GM04503 (cell line): ENCODE measurements at regions not wholly inside any gene's neighbourhood (a gene's known extent, or its start where the extent isn't known, plus 50 kb on each side); places are given as distances from the start of the nearest gene placed in this dataset.
"Not testable (repeated sequence)": the region's sequence is repeated elsewhere in the genome, so short reads cannot be mapped to it uniquely, and the experiment has no call there.

Source experiments
- DNase-seq: peaks from one replicate; pipeline ENCODE4 v3.0.0-alpha.2; 2012; ENCODE audit warnings: low read depth

DNA sequence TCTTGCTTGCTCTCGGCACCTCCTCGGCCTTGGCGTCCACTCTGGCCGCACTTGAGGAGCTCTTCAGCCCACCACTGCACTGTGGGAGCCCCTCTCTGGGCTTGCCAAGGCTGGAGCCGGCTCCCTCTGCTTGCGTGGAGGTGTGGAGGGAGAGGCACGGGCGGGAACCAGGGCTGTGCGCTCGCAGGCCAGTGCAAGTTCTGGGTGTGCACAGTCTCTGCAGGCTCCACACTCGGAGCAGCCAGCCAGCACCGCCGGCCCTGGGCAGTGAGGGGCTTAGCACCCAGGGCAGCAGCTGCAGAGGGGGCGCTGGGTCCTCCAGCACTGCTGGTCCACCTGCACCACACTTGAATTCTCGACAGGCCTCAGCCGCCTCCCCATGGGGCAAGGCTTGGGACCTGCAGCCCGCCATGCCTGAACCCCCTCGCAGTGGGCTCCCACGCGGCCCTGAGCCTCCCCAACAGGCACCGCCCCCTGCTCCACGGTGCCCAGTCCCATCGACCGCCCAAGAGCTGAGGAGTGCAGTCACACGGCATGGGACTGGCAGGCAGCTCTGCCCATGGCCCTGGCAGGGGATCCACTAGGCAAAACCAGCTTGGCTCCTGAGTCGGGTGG is 411.2 kb upstream of the CHAC2 start:
- no peak for DNase-seq

DNA sequence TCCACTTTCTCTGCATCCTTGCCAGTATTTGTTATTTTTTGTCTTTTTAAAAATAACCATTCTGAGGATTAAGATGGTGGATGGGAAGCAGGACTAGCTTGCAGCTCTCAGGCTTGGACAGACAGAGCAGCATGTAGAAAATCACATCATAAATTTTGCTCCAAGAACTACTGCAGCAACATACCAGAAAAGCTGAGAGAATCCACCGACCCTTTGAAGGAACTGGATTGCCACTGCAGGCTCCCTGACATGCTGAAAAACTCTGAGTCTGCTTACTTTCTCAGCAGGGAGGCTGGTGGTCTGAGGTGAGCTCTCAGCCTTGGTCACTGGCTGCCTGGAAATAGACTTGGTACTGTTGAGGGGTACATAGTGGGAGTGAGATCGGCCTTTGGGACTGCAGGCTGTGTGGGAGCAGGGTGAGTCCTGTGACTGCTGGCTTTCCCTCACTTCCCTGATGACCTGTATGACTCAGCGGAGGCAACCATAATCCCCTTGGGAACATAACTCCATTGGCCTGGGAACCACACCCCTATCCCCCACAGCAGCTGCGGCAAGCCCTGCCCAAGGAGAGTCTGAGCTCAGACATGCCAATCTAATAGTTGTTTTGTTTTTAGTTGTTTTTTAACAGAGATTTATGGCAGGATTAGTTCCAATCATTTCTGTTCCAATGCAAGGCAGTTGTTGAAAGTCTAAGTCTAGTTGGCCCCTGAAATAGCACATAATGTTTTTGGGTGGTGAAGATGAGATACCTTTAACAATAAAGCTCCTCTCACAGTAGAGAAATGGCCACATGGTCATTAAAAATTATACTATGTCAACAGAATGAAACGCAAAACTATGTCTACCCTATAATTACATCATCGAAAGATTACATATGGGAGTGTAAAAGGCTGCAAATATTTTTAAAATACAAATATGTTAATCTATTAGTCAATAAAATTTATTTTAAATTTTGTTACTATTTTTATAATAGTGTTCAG is 414.2 kb upstream of the CHAC2 start:
- no peak for DNase-seq

DNA sequence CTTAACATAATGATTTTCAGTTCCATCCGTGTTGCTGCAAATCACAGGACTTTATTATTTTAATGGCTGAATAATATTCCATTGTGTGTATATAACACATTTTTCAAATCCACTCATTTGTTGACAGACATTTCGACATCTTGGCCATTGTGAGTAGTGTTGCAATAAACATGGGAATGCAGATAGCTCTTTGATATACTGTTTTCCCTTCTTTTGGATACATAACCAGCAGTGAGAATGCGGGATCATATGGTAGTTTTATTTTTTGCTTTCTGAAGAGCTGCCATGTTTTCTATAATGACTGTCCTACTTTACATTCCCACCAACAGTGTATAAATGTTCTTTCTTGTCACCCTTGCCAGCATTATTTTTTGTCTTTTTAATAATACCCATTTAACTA is 420.3 kb upstream of the CHAC2 start:
- no peak for DNase-seq

DNA sequence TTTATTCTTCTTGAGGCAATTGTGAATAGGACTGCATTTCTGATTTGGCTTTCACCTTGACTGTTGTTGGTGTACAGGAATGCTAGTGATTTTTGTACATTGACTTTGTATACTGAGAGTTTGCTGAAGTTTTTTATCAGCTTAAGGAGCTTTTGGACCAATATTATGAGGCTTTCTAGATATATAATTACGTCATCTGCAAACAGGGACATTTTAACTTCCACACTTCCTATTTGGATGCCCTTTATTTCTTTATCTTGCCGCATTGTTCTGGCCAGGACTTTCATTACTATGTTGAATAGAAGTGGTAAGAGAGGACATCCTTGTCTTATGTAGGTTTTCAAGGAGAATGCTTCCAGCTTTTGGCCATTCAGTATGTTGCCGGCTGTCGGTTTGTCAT is 425.4 kb upstream of the CHAC2 start:
- no peak for DNase-seq

DNA sequence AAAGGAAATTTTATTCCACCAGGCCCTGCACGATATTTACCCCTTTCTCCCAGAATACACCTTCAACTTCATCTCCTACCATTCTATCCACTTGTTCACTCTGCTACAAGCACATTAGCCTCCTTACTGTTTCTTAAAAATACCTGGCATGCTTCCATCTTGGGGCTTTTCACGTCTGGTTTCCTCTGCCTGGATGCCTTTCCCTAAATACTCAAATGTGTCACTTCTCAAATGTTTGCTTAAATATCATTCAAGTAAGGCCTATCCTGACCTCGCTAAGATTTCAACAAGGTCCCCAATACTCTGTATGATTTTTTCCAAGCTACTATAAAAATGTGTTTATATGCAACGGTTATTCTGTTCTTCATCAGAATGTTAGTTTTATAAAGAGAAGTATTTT is 433.0 kb upstream of the CHAC2 start:
- no peak for DNase-seq

DNA sequence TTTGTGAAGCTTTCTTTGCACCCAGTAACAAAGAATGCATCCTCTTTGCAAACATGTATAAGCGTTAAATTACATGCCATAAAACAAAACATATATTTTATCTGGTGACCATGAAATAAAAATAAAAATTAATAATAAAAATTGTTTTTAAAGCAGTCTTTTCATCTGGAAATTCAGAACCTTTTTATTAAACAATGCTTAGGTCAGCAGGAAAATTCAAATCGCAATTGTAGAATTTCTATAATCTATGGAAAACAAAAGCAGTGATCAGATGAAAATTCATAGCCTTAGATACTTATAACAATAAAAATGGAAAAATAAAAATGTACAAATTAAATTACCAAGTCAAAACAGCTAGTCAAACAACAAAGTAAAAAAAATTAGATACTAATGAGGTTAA is 435.9 kb upstream of the CHAC2 start:
- no peak for DNase-seq

DNA sequence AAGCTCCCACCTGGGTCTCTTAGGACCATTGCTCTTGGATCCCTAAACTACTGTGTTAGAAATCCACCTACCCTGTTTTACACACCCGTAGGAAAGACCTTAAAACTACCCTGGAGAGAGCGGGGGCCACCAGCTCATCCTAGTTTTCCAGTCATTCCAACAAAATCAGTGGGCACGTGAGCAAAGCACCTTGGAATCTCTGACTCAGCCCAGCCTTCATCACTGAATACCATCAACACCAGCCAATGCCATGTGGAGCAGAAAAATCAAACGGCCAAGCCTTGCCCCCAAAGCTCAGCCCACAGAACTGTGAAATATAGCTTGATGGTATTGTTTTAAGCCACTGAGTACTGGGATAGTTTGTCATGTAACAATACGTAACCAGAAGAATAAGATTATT is 449.7 kb upstream of the CHAC2 start:
- no peak for DNase-seq

DNA sequence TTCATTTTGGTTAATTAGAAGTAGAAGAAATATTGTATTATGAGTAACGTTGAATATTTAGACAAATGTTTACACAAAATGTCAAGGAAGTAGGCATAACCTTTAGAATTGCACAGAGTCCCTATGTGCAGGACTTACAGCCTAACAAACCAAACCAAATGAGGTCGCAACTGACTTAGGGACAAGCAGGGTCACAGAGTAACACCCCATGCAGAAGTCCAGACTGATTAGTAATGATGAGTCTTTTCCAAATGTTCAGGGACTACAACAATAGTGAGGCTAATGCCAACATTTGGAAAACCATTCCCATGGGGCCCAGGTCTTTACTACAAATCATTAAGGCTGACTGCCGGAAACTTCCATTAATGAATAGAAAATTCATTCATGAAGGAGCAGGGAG is 452.5 kb upstream of the CHAC2 start:
- DNase-seq = no peak

DNA sequence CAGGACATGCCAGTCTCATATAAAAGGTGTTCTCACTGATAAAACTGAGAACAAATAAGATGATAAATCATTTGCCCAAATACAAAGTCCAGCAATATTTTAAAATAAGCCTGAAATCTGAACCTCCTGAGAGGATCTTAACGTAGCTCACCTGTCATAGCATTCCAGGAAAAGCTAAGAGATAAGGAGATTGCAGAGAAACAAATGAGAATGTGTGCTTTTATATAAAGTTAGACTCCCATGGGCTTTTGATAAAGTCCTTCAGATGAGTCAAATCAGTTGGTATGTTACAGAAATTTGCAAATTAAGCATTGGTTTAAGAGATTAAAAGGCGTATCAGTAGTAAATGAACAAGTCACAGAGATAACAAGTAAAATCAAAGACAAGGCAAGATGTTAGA is 452.9 kb upstream of the CHAC2 start:
- DNase-seq = no peak

DNA sequence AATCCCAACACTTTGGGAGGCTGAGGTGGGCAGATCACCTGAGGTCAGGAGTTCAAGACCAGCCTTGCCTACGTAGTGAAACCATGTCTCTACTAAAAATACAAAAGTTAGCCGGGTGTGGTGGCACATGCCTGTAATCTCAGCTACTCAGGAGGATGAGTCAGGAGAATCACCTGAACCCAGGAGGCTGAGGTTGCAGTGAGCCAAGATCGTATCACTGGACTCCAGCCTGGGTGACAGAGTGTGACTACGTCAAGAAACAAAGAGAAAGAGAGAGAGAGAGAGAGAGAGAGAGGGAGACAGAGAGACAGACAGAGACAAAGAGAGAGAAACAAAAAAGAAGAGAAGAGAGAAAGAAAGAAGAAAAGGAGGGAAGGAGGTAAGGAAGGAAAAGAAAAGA is 454.0 kb upstream of the CHAC2 start:
- not testable (repeated sequence) for DNase-seq

DNA sequence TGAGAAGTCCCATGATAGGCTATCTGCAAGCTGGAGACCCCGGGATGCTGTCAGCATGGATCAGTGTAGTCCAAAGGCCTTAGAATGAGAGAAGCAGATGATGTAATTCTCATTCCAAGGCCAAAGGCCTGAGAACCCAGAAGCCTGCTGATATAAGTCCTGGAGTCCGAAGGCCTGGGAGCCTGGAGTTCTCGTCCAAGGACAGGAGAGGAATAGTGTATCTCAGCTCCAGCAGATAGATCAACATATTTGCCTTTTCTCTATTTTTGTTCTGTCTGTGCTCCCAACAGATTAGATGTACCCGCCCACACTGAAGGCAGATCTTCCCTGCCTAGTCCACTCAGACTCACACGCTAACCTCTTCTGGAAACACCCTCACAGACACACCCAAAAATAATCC is 454.9 kb upstream of the CHAC2 start:
- DNase-seq = no peak

DNA sequence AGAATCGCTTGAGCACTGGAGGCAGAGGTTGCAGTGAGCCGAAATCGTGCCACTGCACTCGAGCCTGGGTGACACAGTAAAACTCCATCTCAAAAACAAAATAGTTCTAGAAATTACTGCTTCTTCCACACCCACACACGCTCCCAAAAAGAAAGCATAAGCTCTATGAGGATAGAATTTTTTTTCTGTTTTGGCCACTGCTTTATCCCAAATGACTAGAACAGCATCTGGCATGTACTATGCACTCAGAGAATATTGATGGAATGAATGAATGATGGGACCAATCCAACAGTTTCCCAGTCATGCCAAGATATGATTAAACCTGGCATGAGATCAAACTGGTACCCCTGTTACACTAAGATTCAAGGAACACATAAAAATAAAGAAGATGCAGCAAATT is 455.4 kb upstream of the CHAC2 start:
- DNase-seq = no peak

DNA sequence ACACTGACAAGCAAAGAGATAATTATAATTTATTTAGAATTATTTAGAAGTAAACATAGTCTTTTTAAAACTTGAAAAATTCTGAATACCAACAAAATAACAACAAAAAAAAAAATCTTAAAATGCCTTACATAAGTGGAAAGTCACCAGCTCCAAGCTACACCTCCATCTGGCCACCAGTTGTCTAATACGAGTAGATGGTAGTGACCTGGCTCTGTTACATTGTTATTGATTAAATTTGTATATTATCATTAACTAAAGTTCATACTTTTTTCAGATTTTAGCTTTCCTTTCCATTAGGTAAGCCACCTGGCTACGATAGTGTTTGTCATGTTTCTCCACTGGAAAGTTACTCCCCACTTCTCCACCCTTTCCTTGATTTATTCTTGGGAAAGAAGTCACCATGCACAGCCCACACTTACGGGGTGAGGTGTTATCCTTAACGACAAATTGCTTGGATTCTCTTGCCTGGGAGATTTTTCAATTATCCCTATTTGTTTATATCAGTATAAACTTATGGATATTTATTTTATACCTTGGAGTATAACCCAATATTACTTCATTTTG is 464.5 kb upstream of the CHAC2 start:
- no peak for DNase-seq

DNA sequence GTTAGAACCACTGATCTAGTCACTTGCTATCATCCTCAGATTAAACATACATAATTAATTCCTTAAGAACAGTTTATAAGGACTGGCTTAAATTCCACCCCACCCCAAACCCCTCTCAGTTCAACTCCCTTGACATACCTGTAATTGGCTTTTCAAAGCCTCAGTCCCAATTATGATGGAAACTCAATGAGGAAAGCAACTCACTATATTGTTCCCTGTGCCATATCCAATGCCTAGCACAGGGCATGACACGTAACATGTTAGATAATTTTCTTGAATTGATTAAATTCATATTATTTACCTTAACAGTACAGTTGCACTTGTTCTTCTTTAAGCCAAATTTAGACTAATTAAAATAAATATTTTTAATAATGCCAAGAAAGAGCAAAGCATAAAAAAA is 465.1 kb upstream of the CHAC2 start:
- DNase-seq = no peak

DNA sequence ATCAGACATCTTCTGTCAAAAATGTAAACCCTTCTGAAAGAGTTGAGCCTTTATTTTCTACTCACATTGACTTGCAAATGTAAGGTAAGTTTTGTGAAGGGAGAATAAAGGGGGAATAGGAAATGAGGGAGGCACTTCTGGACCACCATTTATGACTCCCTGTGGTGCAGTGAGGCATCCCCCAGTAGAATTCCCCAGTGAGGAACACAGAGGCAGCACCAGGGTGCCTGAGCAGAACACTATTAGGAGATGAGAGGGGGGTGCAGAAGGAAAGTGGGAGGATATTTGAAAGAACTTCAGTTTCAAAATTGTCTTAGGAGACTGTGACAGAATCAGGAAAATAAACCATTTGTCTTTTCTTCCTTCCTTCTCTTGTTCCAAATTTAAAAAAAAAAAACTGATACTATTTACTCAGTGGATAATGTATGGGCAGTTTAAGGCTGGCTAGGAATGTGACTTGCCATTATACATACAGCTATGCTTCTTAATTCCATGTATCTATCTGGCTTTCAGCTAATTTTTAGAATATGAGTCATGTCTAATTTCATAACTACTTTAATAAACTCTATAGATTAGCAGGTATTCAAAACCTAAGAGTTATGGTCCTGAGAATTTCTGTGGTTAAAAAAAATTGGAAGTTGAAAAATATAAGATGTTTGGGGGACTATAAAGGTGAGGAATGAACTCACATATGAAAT is 478.1 kb upstream of the CHAC2 start:
- no peak for DNase-seq

DNA sequence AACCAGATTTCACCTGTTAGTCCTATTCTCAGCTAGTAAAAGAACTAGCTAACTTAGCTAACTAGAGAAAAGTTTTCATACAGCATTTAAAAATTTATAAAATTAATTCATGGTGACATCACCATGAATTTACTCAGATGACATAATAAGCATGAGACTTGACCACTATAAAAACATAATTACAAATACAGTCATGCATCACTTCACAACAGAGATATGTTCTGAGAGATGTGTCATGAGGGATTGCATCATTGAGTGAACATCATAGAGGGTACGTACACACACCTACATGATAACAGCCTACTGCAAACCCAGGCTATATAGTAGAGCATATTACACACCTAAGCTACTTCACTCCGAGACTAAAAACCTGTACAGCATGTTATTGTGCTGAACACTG is 481.3 kb upstream of the CHAC2 start:
- DNase-seq = no peak

DNA sequence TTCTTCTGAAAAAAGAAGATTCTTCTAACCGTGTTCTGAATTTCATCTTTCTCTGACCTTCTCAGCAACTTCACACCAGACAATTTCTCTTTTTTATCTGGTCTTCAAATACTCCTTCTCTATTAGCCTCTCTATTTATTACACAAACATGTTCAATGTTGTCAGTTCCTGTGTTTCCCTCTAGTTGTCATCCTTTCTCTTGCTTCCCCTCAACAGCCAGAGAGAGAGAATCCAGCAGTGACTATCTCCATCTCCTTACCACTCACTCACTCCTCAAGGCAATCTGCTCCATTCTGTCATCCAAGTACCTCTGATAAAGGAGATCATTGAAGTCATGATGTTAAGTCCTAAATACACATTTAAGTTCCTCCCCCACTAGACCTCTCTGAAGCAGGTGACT is 491.9 kb upstream of the CHAC2 start:
- DNase-seq = no peak

DNA sequence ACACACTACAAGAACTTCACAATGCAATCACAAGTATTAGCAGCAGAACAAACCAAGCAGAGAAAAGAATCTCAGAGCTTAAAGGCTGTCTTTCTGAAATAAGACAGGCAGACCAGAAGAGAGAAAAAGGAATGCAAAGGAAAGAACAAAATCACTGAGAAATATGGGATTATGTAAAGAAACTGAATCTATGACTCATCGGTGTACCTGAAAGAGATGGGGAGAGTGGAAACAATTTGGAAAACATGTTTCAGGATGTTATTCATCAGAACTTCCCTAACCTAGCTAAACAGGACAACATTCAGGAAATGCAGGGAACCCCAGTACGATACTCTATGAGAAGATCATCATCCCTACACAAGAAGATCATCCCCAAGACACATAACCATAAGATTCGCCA is 499.0 kb upstream of the CHAC2 start:
- no peak for DNase-seq

DNA sequence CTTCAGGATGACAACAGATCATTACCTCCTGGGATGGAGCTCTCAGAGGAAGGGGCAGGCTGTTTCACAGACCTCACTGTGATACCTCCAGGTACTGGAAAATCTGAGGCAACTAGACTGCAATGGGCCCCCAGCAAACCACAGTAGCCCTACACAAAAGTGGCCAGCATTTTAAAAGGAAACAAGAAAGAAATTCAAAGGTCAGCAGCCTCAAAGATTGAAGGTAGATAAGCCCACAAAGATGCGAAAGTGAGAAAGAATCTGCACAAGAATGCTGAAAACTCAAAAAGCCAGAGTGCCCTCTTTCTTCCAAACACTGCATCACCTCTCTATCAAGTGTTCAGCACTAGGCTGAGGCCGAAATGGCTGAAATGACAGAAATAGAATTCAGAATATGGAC is 499.5 kb upstream of the CHAC2 start:
- no peak for DNase-seq

DNA sequence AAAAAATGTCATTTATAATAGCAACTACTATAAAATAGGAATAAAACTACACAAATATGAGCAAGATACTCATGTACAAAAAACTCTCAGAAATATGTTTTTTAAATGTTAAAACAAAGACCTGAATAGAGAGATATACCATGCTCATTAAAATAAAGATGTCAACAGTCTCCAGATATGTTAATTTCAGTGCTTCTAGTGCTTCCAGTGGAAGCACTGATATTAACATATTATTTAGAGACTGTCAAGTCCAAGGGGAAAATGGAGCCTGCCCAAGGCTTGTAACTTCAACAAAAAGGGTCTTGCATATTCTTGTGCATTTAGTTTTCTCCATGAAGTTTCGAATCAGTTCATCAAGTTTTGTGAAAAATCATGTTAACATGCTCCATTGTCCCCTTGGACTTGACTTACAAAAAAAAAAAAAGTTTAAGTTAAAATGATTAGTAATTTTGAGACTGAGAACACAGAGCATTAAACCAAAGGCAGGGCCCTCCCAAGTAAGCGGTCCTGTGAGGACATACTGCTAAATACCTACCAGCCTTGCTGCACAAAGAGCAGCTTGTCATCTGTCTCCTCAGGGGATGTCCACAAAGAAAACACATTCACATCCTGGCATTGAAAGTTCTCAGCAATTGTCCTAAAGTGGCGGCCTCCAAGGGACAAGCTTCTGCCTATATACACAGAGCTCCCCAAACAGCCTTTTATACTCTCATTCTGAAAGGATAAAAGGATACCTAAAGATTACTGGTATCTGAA is 501.9 kb upstream of the CHAC2 start:
- no peak for DNase-seq

DNA sequence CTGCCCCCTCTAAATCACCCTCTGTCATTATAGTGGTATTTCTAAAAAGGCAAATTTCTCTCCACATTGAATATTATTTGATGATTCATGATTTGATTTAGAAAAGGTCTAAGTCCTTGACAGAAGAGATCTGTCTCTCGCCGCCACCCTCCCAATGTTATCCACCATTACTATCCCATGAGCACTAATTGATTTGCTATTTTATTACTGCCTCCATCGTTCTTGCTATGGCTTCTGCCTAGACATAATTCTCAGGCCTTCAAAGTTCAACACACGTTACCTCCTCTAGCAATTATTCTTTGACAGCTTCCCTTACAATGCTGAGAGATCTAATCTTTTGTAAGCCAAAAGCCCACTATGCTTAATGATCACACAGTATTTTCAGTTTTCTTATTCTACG is 507.0 kb upstream of the CHAC2 start:
- no peak for DNase-seq

DNA sequence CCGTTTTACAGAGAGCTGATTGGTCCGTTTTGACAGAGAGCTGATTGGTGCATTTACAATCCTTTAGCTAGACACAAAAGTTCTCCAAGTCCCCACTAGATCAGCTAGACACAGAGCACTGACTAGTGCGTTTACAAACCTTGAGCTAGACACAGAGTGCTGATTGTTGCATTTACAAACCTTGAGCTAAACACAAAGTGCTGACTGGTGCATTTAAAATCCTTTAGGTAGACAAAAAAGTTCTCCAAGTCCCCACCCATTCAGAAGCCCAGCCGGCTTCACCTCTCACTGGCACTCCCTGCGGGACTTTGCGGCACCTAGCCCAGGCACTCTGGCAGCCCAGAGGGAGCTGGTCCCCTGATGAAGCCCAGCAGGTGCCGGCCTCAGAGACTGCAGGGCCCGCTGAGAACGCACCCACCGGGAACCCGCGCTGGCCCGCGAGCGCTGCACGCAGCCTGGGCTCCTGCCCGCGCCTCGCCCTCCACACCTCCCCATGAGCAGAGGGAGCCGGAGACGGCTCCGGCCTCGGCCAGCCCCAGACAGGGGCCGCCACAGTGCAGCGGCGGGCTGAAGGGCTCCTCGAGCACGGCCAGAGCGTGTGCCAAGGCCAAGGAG is 508.1 kb upstream of the CHAC2 start:
- no peak for DNase-seq
